HG03025 (cell line): ENCODE measurements at regions not wholly inside any gene's neighbourhood (a gene's known extent, or its start where the extent isn't known, plus 50 kb on each side); places are given as distances from the start of the nearest gene placed in this dataset.
"Not testable (repeated sequence)": the region's sequence is repeated elsewhere in the genome, so short reads cannot be mapped to it uniquely, and the experiment has no call there.

Source experiments
- ATAC-seq: cut with Tn5 transposase; IDR thresholded peaks from one replicate; pipeline ENCODE4 v1.9.1; 2021; ENCODE audit warnings: mild to moderate bottlenecking, moderate library complexity; ENCODE audit not compliant: unreplicated experiment, low FRiP score

- ATAC-seq: not testable (repeated sequence)
These were observed 183.0 kb downstream of the HACE1 start for GRCh38 chr6:104676679-104677078.

- ATAC-seq: not testable (repeated sequence)
These were observed 184.6 kb downstream of the HACE1 start for GRCh38 chr6:104675161-104675560.

GRCh38 chr6:104673078-104673477, 186.6 kb downstream of the HACE1 start:
- ATAC-seq: not testable (repeated sequence)

- not testable (repeated sequence) for ATAC-seq
These were observed 188.2 kb downstream of the HACE1 start for GRCh38 chr6:104671591-104671891.

GRCh38 chr6:104670834-104671590, 188.7 kb downstream of the HACE1 start:
- not testable (repeated sequence) for ATAC-seq

GRCh38 chr6:104669483-104669882, 190.2 kb downstream of the HACE1 start:
- no peak for ATAC-seq

GRCh38 chr6:104656235-104656634, 203.5 kb downstream of the HACE1 start:
- no peak for ATAC-seq

GRCh38 chr6:104653781-104654180, 205.9 kb downstream of the HACE1 start:
- ATAC-seq: no peak

GRCh38 chr6:104648347-104648746, 211.4 kb downstream of the HACE1 start:
- ATAC-seq: no peak

GRCh38 chr6:104644848-104645247, 214.9 kb downstream of the HACE1 start:
- no peak for ATAC-seq

GRCh38 chr6:104642871-104643270, 216.8 kb downstream of the HACE1 start:
- no peak for ATAC-seq

GRCh38 chr6:104640761-104641160, 219.0 kb downstream of the HACE1 start:
- ATAC-seq: no peak

GRCh38 chr6:104640150-104640700, 219.5 kb downstream of the HACE1 start:
- no peak for ATAC-seq

GRCh38 chr6:104639668-104640067, 220.1 kb downstream of the HACE1 start:
- ATAC-seq: peak; percentile 96

GRCh38 chr6:104638841-104639290, 220.9 kb downstream of the HACE1 start:
- no peak for ATAC-seq

GRCh38 chr6:104633125-104633524, 226.6 kb downstream of the HACE1 start:
- no peak for ATAC-seq

- ATAC-seq: no peak
These were observed 227.1 kb downstream of the HACE1 start for GRCh38 chr6:104632588-104632987.

- ATAC-seq: no peak
These were observed 228.8 kb downstream of the HACE1 start for GRCh38 chr6:104630955-104631354.

GRCh38 chr6:104630522-104630921, 229.2 kb downstream of the HACE1 start:
- ATAC-seq: no peak

GRCh38 chr6:104629826-104630225, 229.9 kb downstream of the HACE1 start:
- no peak for ATAC-seq

- no peak for ATAC-seq
These were observed 234.2 kb downstream of the HACE1 start for GRCh38 chr6:104625536-104625935.

GRCh38 chr6:104623052-104623690, 236.5 kb downstream of the HACE1 start:
- no peak for ATAC-seq
